HCT116 (cell line): ENCODE measurements at regions not wholly inside any gene's neighbourhood (a gene's known extent, or its start where the extent isn't known, plus 50 kb on each side); places are given as distances from the start of the nearest gene placed in this dataset.
"Not testable (repeated sequence)": the region's sequence is repeated elsewhere in the genome, so short reads cannot be mapped to it uniquely, and the experiment has no call there.

ENCODE experiments used
- ATAC-seq: fragments of 200-7000 bp; cut with Tn5 transposase; 2 replicates; pipeline ENCODE4 v1.9.1; 2020; ENCODE audit warnings: mild to moderate bottlenecking, moderate library complexity
- BruUV-seq: library from RNA; stranded (reverse); fragments of 400-500 nt; replicated peaks from 2 replicates; lab custom pipeline; 2021; lab: Mats Ljungman, UMichigan
- CTCF ChIA-PET: fragments of 300-600 bp; sonication (Branson Sonifier 250); formaldehyde crosslinking; loops from one replicate; lab custom pipeline; 2021; ENCODE audit warnings: antibody characterized with exemption; lab: Charles Lee
- POLR2A ChIA-PET: fragments of 300-600, 350-600 bp; sonication (Branson Sonifier 250); formaldehyde crosslinking; loops from one replicate; lab custom pipeline; 2021; ENCODE audit warnings: antibody characterized with exemption; lab: Charles Lee
- RAD21 ChIA-PET, 2 experiments: fragments of 300-600 bp; sonication (Branson Sonifier 250); formaldehyde crosslinking; loops; one replicate each; lab custom pipeline; 2023; ENCODE audit warnings: low total read pairs in 2 of 2; ENCODE audit not compliant: uncharacterized antibody in 2 of 2, unreplicated experiment in 2 of 2, low non-redundant PET in 1 of 2; lab: Charles Lee
- DNase-seq: peaks from one replicate; pipeline ENCODE4 v3.0.0-alpha.2; 2010; ENCODE audit warnings: low read depth, low spot score
- H2AFZ ChIP-seq: fragments of 200-600 bp; shearing (Covaris generic), sonication (generic); 2 replicates; pipeline ENCODE4 v1.6.1; 2017; ENCODE audit warnings: low read depth, mixed run types, mixed read lengths, antibody characterized with exemption, low read length; ENCODE audit not compliant: poor library complexity, severe bottlenecking
- H3K27ac ChIP-seq: 2 replicates; pipeline ENCODE4 v1.5.1; 2012; ENCODE audit warnings: low read depth, low read length
- H3K27me3 ChIP-seq: fragments of 200-600 bp; sonication (generic); 2 replicates; pipeline ENCODE4 v1.6.1; 2016; ENCODE audit warnings: mixed run types, low read length, mixed read lengths; ENCODE audit not compliant: insufficient read depth
- H3K36me3 ChIP-seq, 2 experiments: fragments of 200-500 bp in 1 of 2; fragments of 200-600 bp in 1 of 2; sonication (Bioruptor generic) in 1 of 2; sonication (generic) in 1 of 2; 2 replicates each; pipeline versions ENCODE4 v1.5.1 to v1.6.1; 2014 to 2016; ENCODE audit warnings: low read length in 2 of 2, inconsistent platforms in 1 of 2, mixed read lengths in 1 of 2, mixed run types in 1 of 2; ENCODE audit not compliant: insufficient read depth in 2 of 2, control insufficient read depth in 1 of 2
- H3K4me1 ChIP-seq, 2 experiments: fragments of 200-600 bp in 1 of 2; sonication (generic) in 1 of 2; 2 replicates each; pipeline versions ENCODE4 v1.5.1 to v1.6.1; 2012 to 2017; ENCODE audit warnings: low read length in 2 of 2, inconsistent platforms in 1 of 2, mild to moderate bottlenecking in 1 of 2, mixed read lengths in 1 of 2, mixed run types in 1 of 2, moderate library complexity in 1 of 2; ENCODE audit not compliant: insufficient read depth in 2 of 2, control insufficient read depth in 1 of 2
- H3K4me2 ChIP-seq: fragments of 200-600 bp; sonication (generic); 2 replicates; pipeline ENCODE4 v1.6.1; 2017; ENCODE audit warnings: mixed run types, low read length, mixed read lengths
- H3K4me3 ChIP-seq, 2 experiments: fragments of 200-600 bp in 1 of 2; sonication (generic) in 1 of 2; replicated peaks in 1 of 2; 2 replicates each; pipeline ENCODE4 v1.5.1; 2011 to 2016; ENCODE audit warnings: low read length in 2 of 2, control low read depth in 1 of 2, low read depth in 1 of 2, mild to moderate bottlenecking in 1 of 2, mixed read lengths in 1 of 2, mixed run types in 1 of 2
- H3K79me2 ChIP-seq: fragments of 200-600 bp; sonication (generic); 2 replicates; pipeline ENCODE4 v1.6.1; 2017; ENCODE audit warnings: mild to moderate bottlenecking, mixed run types, low read length, moderate library complexity, mixed read lengths; ENCODE audit not compliant: insufficient read depth
- H3K9ac ChIP-seq: fragments of 200-600 bp; sonication (generic); 2 replicates; pipeline ENCODE4 v1.6.1; 2016; ENCODE audit warnings: low read length, mixed read lengths
- H3K9me2 ChIP-seq: fragments of 200-600 bp; sonication (generic), shearing (Covaris generic); 2 replicates; pipeline ENCODE4 v1.6.1; 2017; ENCODE audit warnings: mixed run types, mild to moderate bottlenecking, moderate library complexity; ENCODE audit not compliant: insufficient read depth
- H3K9me3 ChIP-seq, 2 experiments: fragments of 200-500 bp in 1 of 2; fragments of 200-600 bp in 1 of 2; sonication (Bioruptor generic) in 1 of 2; sonication (generic) in 1 of 2; 2 replicates each; pipeline ENCODE4 v1.6.1; 2014 to 2017; ENCODE audit warnings: low read length in 2 of 2, mixed read lengths in 2 of 2, inconsistent platforms in 1 of 2, low read depth in 1 of 2, mild to moderate bottlenecking in 1 of 2, mixed run types in 1 of 2, moderate library complexity in 1 of 2; ENCODE audit not compliant: control insufficient read depth in 1 of 2, insufficient read depth in 1 of 2
- H4K20me1 ChIP-seq: fragments of 200-600 bp; sonication (generic), shearing (Covaris generic); 2 replicates; pipeline ENCODE4 v1.6.1; 2017; ENCODE audit warnings: mixed run types, mild to moderate bottlenecking, moderate library complexity; ENCODE audit not compliant: insufficient read depth
- CBX3 ChIP-seq: IDR thresholded peaks from 2 replicates; pipeline ENCODE4 v1.6.1; 2012; ENCODE audit warnings: low read depth
- CTCF ChIP-seq, 3 experiments: fragments of 200-600 bp in 1 of 3; sonication (generic) in 1 of 3; IDR thresholded peaks in 2 of 3; conservative IDR thresholded peaks in 1 of 3; 2 replicates each; pipeline ENCODE4 v1.5.1; 2012 to 2017; ENCODE audit warnings: low read depth in 2 of 3, low read length in 2 of 3, antibody characterized with exemption in 1 of 3, borderline replicate concordance in 1 of 3, control low read depth in 1 of 3, mild to moderate bottlenecking in 1 of 3, mixed read lengths in 1 of 3, mixed run types in 1 of 3, moderate library complexity in 1 of 3; ENCODE audit not compliant: insufficient read depth in 1 of 3
- EZH2 ChIP-seq: fragments of 200-600 bp; sonication (generic); IDR thresholded peaks from 2 replicates; pipeline ENCODE4 v1.6.1; 2017; ENCODE audit warnings: antibody characterized with exemption, mixed run types
- EZH2phosphoT487 ChIP-seq: fragments of 200-600 bp; IDR thresholded peaks from 2 replicates; pipeline ENCODE4 v1.6.1; 2018; ENCODE audit warnings: antibody characterized with exemption, borderline replicate concordance
- JUND ChIP-seq: IDR thresholded peaks from 2 replicates; pipeline ENCODE4 v1.6.1; 2012
- MAX ChIP-seq: IDR thresholded peaks from 2 replicates; pipeline ENCODE4 v1.6.1; 2012
- REST ChIP-seq: IDR thresholded peaks from 2 replicates; pipeline ENCODE4 v1.6.1; 2012; ENCODE audit warnings: low read depth
- SP1 ChIP-seq: IDR thresholded peaks from 2 replicates; pipeline ENCODE4 v1.6.1; 2012; ENCODE audit warnings: low read depth
- TCF7L2 ChIP-seq: IDR thresholded peaks from 2 replicates; pipeline ENCODE4 v1.7.0; 2011; ENCODE audit warnings: borderline replicate concordance, inconsistent platforms; ENCODE audit not compliant: insufficient read depth, insufficient read length; ENCODE audit errors: extremely low read depth
- intact Hi-C: fragments of 100-400 bp; cut with micrococcal nuclease; formaldehyde crosslinking; loops from 2 replicates; pipeline ENCODE4 v1.10.0; 2022

- not testable (repeated sequence) for H2AFZ ChIP-seq, ATAC-seq, H3K27ac ChIP-seq
Observed at GRCh38 chr4:158028381-158028780, 144.4 kb downstream of the GASK1B start.

GRCh38 chr4:158025131-158025530 is 147.7 kb downstream of the GASK1B start:
- CTCF ChIA-PET = interaction anchor here (1.0 kb wide), 1 partner anchor 46 kb away, joined by 4 read pairs; no protein-coding TSS in a partner anchor

More at GRCh38 chr4:158028381-158028780, 144.4 kb downstream of the GASK1B start:
- H3K9me3 ChIP-seq, DNase-seq, H4K20me1 ChIP-seq, H3K9me2 ChIP-seq, intact Hi-C loops, H3K36me3 ChIP-seq, H3K27me3 ChIP-seq, RAD21 ChIA-PET, POLR2A ChIA-PET, BruUV-seq, H3K79me2 ChIP-seq, CTCF ChIA-PET, H3K4me2 ChIP-seq, H3K4me3 ChIP-seq, H3K9ac ChIP-seq: not testable (repeated sequence)
- peaks cover 0 to 11% of the 10 kb centered on the region in 2 experiments; a peak in 1 of 4 replicates for H3K4me1 ChIP-seq

More at GRCh38 chr4:158025131-158025530, 147.7 kb downstream of the GASK1B start:
- H3K4me1 ChIP-seq = peaks cover 4 to 23% of the 10 kb centered on the region in 2 experiments
- intact Hi-C loops = no loop called here
- no peaks in the 10 kb centered on the region for H4K20me1 ChIP-seq
- BruUV-seq = no TSS peak
- ATAC-seq (peak; percentile 67; the same call in 1 of the 2 replicates), DNase-seq (peak; percentile 13)
- ChIA-PET RAD21 (no interaction called here), POLR2A (no interaction called here)
- no peaks in the 10 kb centered on the region for H3K9me3 ChIP-seq
- no peak overlapping the region for H3K4me3 ChIP-seq
- no peaks in the 10 kb centered on the region for H3K27me3 ChIP-seq
- no peak overlapping the region for H2AFZ ChIP-seq
- no peak overlapping the region for H3K27ac ChIP-seq
- H3K36me3 ChIP-seq = no peaks in the 10 kb centered on the region
- TF ChIP-seq MAX = peak; percentile 27; the same call in 1 of the 2 replicates
- peak; percentile 39; the same call in 1 of the 2 replicates for TF ChIP-seq CBX3
- TF ChIP-seq CTCF (IDR thresholded peaks at IDR 0.05 in 2 of 3, conservative IDR thresholded peaks at IDR 0.05 in 1 of 3; ENCODE audit: borderline replicate concordance in 1 of 3, insufficient read depth in 1 of 3, low read depth in 2 of 3, low read length in 2 of 3) = no peak
- no peak for TF ChIP-seq EZH2
- peak; percentile 23; the same call in 1 of the 2 replicates for TF ChIP-seq JUND
- no peak for TF ChIP-seq EZH2phosphoT487
- peak; percentile 21 for TF ChIP-seq TCF7L2
- TF ChIP-seq SP1 = no peak
- TF ChIP-seq REST = no peak
- TF ChIP-seq, all 23 proteins: peak for 4
- no peaks in the 10 kb centered on the region for H3K9me2 ChIP-seq
- peak overlapping the region; percentile 18; the same call in 1 of the 2 replicates for H3K4me2 ChIP-seq
- H3K9ac ChIP-seq = no peak overlapping the region
- H3K79me2 ChIP-seq = no peaks in the 10 kb centered on the region
